GM12878 (cell line): ENCODE measurements at regions not wholly inside any gene's neighbourhood (a gene's known extent, or its start where the extent isn't known, plus 50 kb on each side); places are given as distances from the start of the nearest gene placed in this dataset.

ENCODE experiments used
- ATAC-seq: fragments of 200-7000 bp; cut with Tn5 transposase; 3 replicates; pipeline ENCODE4 v1.9.1; 2020; ENCODE audit warnings: mild to moderate bottlenecking, moderate library complexity
- BruUV-seq: library from RNA; stranded (reverse); fragments of 400-500 nt; replicated peaks from 2 replicates; lab custom pipeline; 2021; lab: Mats Ljungman, UMichigan
- CTCF ChIA-PET: fragments of 300-600 bp; sonication (Branson Sonifier 250); formaldehyde crosslinking; extraction: SDS; loops from one replicate; lab custom pipeline; 2021; ENCODE audit warnings: inconsistent platforms; lab: Yijun Ruan, JAX
- POLR2A ChIA-PET: fragments of 350-600 bp; formaldehyde crosslinking; extraction: SDS; loops from one replicate; lab custom pipeline; 2021; ENCODE audit warnings: inconsistent platforms; lab: Charles Lee
- RAD21 ChIA-PET: fragments of 300-600 bp; sonication (Branson Sonifier 250); formaldehyde crosslinking; loops from one replicate; lab custom pipeline; 2023; ENCODE audit warnings: antibody characterized with exemption; ENCODE audit not compliant: unreplicated experiment; lab: Charles Lee
- SMC1A ChIA-PET: fragments of 300-600 bp; sonication (Branson Sonifier 250); formaldehyde crosslinking; loops from one replicate; lab custom pipeline; 2023; ENCODE audit not compliant: unreplicated experiment, uncharacterized antibody; lab: Charles Lee
- DNase-seq: peaks from one replicate; pipeline ENCODE4 v3.0.0-alpha.2; 2011; ENCODE audit warnings: low read depth, low spot score
- FAIRE-seq: peaks from 3 replicates; lab custom pipeline; 2011; peaks lifted over from hg19 to GRCh38; lab: Jason Lieb, UNC
- H2AFZ ChIP-seq: 2 replicates; pipeline ENCODE4 v1.6.0; 2011; ENCODE audit warnings: low read depth, low read length, control low read depth; ENCODE audit not compliant: control insufficient read depth
- H3K27ac ChIP-seq: 2 replicates; pipeline ENCODE4 v1.5.1; 2011; ENCODE audit warnings: control low read depth; ENCODE audit not compliant: control insufficient read depth, insufficient read depth
- H3K27me3 ChIP-seq, 2 experiments: replicated peaks in 1 of 2; 2 replicates each; pipeline versions ENCODE4 v1.6.0 to v1.6.1; 2011; ENCODE audit warnings: low read length in 1 of 2; ENCODE audit not compliant: control insufficient read depth in 2 of 2, insufficient read depth in 2 of 2
- H3K36me3 ChIP-seq, 2 experiments: 2 replicates each; pipeline ENCODE4 v1.5.1; 2011; ENCODE audit warnings: low read length in 1 of 2; ENCODE audit not compliant: control insufficient read depth in 2 of 2, insufficient read depth in 2 of 2
- H3K4me1 ChIP-seq: 2 replicates; pipeline ENCODE4 v1.6.1; 2011; ENCODE audit warnings: mild to moderate bottlenecking, low read length, moderate library complexity, mixed read lengths; ENCODE audit not compliant: control insufficient read depth, insufficient read depth
- H3K4me2 ChIP-seq: 2 replicates; pipeline ENCODE4 v1.6.0; 2011; ENCODE audit warnings: control low read depth; ENCODE audit not compliant: control insufficient read depth, insufficient read depth
- H3K4me3 ChIP-seq: fragments of 200-600 bp; sonication (generic); 2 replicates; pipeline ENCODE4 v1.5.1; 2016
- H3K79me2 ChIP-seq: 2 replicates; pipeline ENCODE4 v1.6.0; 2011; ENCODE audit warnings: low read length; ENCODE audit not compliant: control insufficient read depth, insufficient read depth
- H3K9ac ChIP-seq: 2 replicates; pipeline ENCODE4 v1.8.0; 2011; ENCODE audit warnings: low read length, control low read depth, mixed read lengths; ENCODE audit not compliant: control insufficient read depth, insufficient read depth
- H3K9me3 ChIP-seq: replicated peaks from 3 replicates; pipeline ENCODE4 v1.5.1; 2011; ENCODE audit warnings: mild to moderate bottlenecking, low read length; ENCODE audit not compliant: control insufficient read depth, insufficient read depth
- H4K20me1 ChIP-seq: 2 replicates; pipeline ENCODE4 v1.6.0; 2011; ENCODE audit not compliant: control insufficient read depth, insufficient read depth
- ATF7 ChIP-seq: fragments of 450-650 bp; IDR thresholded peaks from 2 replicates; pipeline ENCODE4 v1.6.1; 2016; ENCODE audit warnings: low read depth, mild to moderate bottlenecking
- CHD2 ChIP-seq: IDR thresholded peaks from 2 replicates; pipeline ENCODE4 v1.6.1; 2011; ENCODE audit warnings: low read depth, low read length, improper control_type of control experiment, borderline replicate concordance
- JUNB ChIP-seq: IDR thresholded peaks from 2 replicates; pipeline ENCODE4 v1.6.1; 2016; ENCODE audit warnings: antibody characterized with exemption, mild to moderate bottlenecking
- JUND ChIP-seq: IDR thresholded peaks from 2 replicates; pipeline ENCODE4 v1.6.1; 2012; ENCODE audit warnings: low read depth, mild to moderate bottlenecking, low read length, improper control_type of control experiment, moderate library complexity
- KDM1A ChIP-seq: fragments of 200-600 bp; sonication (generic); IDR thresholded peaks from 2 replicates; pipeline ENCODE4 v1.6.1; 2016; ENCODE audit warnings: borderline replicate concordance
- LARP7 ChIP-seq: fragments of 450-650 bp; IDR thresholded peaks from 2 replicates; pipeline ENCODE4 v1.6.1; 2017; ENCODE audit warnings: mild to moderate bottlenecking
- POLR2A ChIP-seq: IDR thresholded peaks from 2 replicates; pipeline ENCODE4 v1.6.1; 2011; ENCODE audit warnings: low read depth, mild to moderate bottlenecking, low read length
- SPI1 ChIP-seq: IDR thresholded peaks from 2 replicates; pipeline ENCODE4 v1.6.1; 2011; ENCODE audit warnings: low read depth, mild to moderate bottlenecking, low read length, moderate library complexity, borderline replicate concordance; ENCODE audit not compliant: insufficient read depth
- SUPT20H ChIP-seq: IDR thresholded peaks from 2 replicates; pipeline ENCODE4 v1.6.1; 2011; ENCODE audit warnings: low read depth, mild to moderate bottlenecking, low read length, moderate library complexity, borderline replicate concordance; ENCODE audit not compliant: control insufficient read depth
- TARDBP ChIP-seq: IDR thresholded peaks from 2 replicates; pipeline ENCODE4 v1.6.1; 2016; ENCODE audit warnings: borderline replicate concordance
- ZNF217 ChIP-seq: fragments of 450-650 bp; IDR thresholded peaks from 2 replicates; pipeline ENCODE4 v1.6.1; 2017; ENCODE audit warnings: antibody characterized with exemption, mild to moderate bottlenecking
- WGBS: methylation state at CpG from one replicate; pipeline ENCODE4 v1.1.6; 2016; ENCODE audit warnings: low lambda C conversion rate; ENCODE audit not compliant: insufficient replicate concordance, insufficient coverage; ENCODE audit errors: missing lambda C conversion rate; 5-methylcytosine and 5-hydroxymethylcytosine counted together
- in situ Hi-C: fragments of 300-500 bp; cut with MboI; formaldehyde crosslinking; loops from 9 replicates; pipeline ENCODE4 v1.14.3; 2018; ENCODE audit warnings: mixed read lengths
- intact Hi-C: fragments of 100-400 bp; cut with micrococcal nuclease; formaldehyde crosslinking; loops from one replicate; pipeline ENCODE4 v1.14.2; 2022; ENCODE audit not compliant: unreplicated experiment
- TF ChIP-seq, protein P1 (sequence below): fragments of 450-650 bp; IDR thresholded peaks from 2 replicates; pipeline ENCODE4 v1.6.1; 2014; ENCODE audit warnings: mild to moderate bottlenecking
- TF ChIP-seq, protein P2 (sequence below): IDR thresholded peaks from 2 replicates; pipeline ENCODE4 v1.6.1; 2011; ENCODE audit warnings: low read depth, low read length, improper control_type of control experiment, borderline replicate concordance
- TF ChIP-seq, protein P3 (sequence below): fragments of 450-650 bp; formaldehyde crosslinking; IDR thresholded peaks from 2 replicates; pipeline ENCODE4 v1.4.0; 2022; ENCODE audit warnings: mild to moderate bottlenecking, moderate library complexity
- TF ChIP-seq, protein P4 (sequence below): fragments of 450-650 bp; conservative IDR thresholded peaks from 2 replicates; pipeline ENCODE4 v1.6.1; 2017; ENCODE audit warnings: mild to moderate bottlenecking, moderate library complexity
- TF ChIP-seq, protein P5 (sequence below), 3 experiments: IDR thresholded peaks in 2 of 3; conservative IDR thresholded peaks in 1 of 3; 2 replicates each; pipeline ENCODE4 v1.5.1; 2011; ENCODE audit warnings: low read depth in 3 of 3, low read length in 3 of 3, mild to moderate bottlenecking in 3 of 3, control low read depth in 2 of 3, moderate library complexity in 2 of 3, inconsistent platforms in 1 of 3, mixed read lengths in 1 of 3; ENCODE audit not compliant: control insufficient read depth in 2 of 3, insufficient read depth in 1 of 3; ENCODE audit errors: extremely low read depth in 1 of 3

DNA sequence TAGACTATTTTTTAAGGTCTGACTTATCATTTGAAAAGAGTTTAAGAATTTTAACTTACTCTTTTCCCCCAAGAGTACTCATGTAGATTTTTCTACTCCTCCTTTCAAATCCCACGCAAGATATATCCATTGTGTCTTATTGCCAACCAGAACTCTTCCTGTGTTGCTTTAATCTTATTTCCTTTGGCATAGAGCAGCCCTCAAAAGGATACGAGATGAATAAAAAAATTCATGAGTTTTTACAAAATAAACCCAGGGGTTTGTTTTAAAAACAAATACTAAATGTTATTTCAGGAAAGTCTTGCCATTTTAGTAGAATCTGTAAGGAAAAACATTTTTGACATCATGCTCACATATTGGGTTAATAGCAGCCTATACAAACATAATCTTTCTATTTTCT is 543.2 kb upstream of the CXADR start (continued):
- TF ChIP-seq ZNF217 (no peak), TARDBP (no peak), LARP7 (no peak)

DNA sequence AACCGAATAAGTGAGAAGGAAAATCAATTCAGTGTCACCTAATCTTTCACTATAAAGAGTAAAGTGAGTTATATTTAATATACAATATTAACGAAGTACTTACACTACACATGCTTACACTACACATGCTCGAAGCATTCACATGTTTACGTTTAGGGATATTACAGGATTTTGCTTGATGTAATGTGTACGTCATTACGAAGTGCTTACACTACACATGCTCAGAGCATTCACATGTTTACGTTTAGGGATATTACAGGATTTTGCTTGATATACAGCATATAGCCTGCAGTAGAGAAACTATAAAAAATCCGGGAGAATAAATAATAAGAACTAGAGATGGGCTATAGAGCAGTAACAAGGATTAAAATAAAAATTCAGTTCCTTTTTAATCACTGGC is 538.8 kb upstream of the CXADR start:
- WGBS = 21% methylated on average over 8 of the region's 8 CpGs
- H3K36me3 ChIP-seq = no peaks in the 10 kb centered on the region
- H3K9me3 ChIP-seq = no peaks in the 10 kb centered on the region
- intact Hi-C loops = no loop called here
- no TSS peak for BruUV-seq
- no peaks in the 10 kb centered on the region for H4K20me1 ChIP-seq
- FAIRE-seq (no peak), DNase-seq (no peak), ATAC-seq (no peak)
- in situ Hi-C loops = no loop called here
- ChIA-PET SMC1A (no interaction called here), RAD21 (no interaction called here), CTCF (no interaction called here), POLR2A (no interaction called here)
- no peak for TF ChIP-seq CHD2
- TF ChIP-seq, protein P1, sequence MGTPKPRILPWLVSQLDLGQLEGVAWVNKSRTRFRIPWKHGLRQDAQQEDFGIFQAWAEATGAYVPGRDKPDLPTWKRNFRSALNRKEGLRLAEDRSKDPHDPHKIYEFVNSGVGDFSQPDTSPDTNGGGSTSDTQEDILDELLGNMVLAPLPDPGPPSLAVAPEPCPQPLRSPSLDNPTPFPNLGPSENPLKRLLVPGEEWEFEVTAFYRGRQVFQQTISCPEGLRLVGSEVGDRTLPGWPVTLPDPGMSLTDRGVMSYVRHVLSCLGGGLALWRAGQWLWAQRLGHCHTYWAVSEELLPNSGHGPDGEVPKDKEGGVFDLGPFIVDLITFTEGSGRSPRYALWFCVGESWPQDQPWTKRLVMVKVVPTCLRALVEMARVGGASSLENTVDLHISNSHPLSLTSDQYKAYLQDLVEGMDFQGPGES = no peak
- no peak for TF ChIP-seq ATF7
- TF ChIP-seq SUPT20H = no peak
- TF ChIP-seq JUND = no peak
- TF ChIP-seq, protein P2, sequence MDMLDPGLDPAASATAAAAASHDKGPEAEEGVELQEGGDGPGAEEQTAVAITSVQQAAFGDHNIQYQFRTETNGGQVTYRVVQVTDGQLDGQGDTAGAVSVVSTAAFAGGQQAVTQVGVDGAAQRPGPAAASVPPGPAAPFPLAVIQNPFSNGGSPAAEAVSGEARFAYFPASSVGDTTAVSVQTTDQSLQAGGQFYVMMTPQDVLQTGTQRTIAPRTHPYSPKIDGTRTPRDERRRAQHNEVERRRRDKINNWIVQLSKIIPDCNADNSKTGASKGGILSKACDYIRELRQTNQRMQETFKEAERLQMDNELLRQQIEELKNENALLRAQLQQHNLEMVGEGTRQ = no peak
- TF ChIP-seq, protein P3, sequence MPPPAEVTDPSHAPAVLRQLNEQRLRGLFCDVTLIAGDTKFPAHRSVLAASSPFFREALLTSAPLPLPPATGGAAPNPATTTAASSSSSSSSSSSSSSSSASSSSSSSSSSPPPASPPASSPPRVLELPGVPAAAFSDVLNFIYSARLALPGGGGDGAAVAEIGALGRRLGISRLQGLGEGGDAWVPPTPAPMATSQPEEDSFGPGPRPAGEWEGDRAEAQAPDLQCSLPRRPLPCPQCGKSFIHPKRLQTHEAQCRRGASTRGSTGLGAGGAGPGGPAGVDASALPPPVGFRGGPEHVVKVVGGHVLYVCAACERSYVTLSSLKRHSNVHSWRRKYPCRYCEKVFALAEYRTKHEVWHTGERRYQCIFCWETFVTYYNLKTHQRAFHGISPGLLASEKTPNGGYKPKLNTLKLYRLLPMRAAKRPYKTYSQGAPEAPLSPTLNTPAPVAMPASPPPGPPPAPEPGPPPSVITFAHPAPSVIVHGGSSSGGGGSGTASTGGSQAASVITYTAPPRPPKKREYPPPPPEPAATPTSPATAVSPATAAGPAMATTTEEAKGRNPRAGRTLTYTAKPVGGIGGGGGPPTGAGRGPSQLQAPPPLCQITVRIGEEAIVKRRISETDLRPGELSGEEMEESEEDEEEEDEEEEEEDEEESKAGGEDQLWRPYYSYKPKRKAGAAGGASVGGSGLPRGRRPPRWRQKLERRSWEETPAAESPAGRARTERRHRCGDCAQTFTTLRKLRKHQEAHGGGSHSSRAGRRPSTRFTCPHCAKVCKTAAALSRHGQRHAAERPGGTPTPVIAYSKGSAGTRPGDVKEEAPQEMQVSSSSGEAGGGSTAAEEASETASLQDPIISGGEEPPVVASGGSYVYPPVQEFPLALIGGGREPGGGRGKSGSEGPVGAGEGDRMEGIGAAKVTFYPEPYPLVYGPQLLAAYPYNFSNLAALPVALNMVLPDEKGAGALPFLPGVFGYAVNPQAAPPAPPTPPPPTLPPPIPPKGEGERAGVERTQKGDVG (CRISPR knock-in tag) = no peak
- TF ChIP-seq, protein P4, sequence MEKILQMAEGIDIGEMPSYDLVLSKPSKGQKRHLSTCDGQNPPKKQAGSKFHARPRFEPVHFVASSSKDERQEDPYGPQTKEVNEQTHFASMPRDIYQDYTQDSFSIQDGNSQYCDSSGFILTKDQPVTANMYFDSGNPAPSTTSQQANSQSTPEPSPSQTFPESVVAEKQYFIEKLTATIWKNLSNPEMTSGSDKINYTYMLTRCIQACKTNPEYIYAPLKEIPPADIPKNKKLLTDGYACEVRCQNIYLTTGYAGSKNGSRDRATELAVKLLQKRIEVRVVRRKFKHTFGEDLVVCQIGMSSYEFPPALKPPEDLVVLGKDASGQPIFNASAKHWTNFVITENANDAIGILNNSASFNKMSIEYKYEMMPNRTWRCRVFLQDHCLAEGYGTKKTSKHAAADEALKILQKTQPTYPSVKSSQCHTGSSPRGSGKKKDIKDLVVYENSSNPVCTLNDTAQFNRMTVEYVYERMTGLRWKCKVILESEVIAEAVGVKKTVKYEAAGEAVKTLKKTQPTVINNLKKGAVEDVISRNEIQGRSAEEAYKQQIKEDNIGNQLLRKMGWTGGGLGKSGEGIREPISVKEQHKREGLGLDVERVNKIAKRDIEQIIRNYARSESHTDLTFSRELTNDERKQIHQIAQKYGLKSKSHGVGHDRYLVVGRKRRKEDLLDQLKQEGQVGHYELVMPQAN = no peak
- TF ChIP-seq JUNB = no peak
- no peak for TF ChIP-seq POLR2A
- TF ChIP-seq SPI1 = no peak
- TF ChIP-seq, protein P5, sequence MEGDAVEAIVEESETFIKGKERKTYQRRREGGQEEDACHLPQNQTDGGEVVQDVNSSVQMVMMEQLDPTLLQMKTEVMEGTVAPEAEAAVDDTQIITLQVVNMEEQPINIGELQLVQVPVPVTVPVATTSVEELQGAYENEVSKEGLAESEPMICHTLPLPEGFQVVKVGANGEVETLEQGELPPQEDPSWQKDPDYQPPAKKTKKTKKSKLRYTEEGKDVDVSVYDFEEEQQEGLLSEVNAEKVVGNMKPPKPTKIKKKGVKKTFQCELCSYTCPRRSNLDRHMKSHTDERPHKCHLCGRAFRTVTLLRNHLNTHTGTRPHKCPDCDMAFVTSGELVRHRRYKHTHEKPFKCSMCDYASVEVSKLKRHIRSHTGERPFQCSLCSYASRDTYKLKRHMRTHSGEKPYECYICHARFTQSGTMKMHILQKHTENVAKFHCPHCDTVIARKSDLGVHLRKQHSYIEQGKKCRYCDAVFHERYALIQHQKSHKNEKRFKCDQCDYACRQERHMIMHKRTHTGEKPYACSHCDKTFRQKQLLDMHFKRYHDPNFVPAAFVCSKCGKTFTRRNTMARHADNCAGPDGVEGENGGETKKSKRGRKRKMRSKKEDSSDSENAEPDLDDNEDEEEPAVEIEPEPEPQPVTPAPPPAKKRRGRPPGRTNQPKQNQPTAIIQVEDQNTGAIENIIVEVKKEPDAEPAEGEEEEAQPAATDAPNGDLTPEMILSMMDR (IDR thresholded peaks at IDR 0.05 in 2 of 3, conservative IDR thresholded peaks at IDR 0.05 in 1 of 3; ENCODE audit: control insufficient read depth in 2 of 3, extremely low read depth in 1 of 3, insufficient read depth in 1 of 3, low read depth in 3 of 3, low read length in 3 of 3) = no peak
- TF ChIP-seq KDM1A = no peak
- no peak overlapping the region for H2AFZ ChIP-seq
- no peak overlapping the region for H3K4me2 ChIP-seq
- H3K27ac ChIP-seq = no peak overlapping the region
- no peaks in the 10 kb centered on the region for H3K4me1 ChIP-seq
- no peaks in the 10 kb centered on the region for H3K27me3 ChIP-seq
- H3K9ac ChIP-seq = no peak overlapping the region
- H3K4me3 ChIP-seq = no peak overlapping the region
- no peaks in the 10 kb centered on the region for H3K79me2 ChIP-seq
